HG02798 (cell line): ENCODE measurements at regions not wholly inside any gene's neighbourhood (a gene's known extent, or its start where the extent isn't known, plus 50 kb on each side); places are given as distances from the start of the nearest gene placed in this dataset.
A peak's percentile ranks its signal among the peaks of the same experiment; 100 is the strongest.

Experiments
- ATAC-seq: cut with Tn5 transposase; IDR thresholded peaks from one replicate; pipeline ENCODE4 v1.9.1; 2021; ENCODE audit warnings: mild to moderate bottlenecking; ENCODE audit not compliant: unreplicated experiment, poor library complexity

GRCh38 chr3:25029820-25030219 is 398.2 kb upstream of the RARB start:
- no peak for ATAC-seq

- no peak for ATAC-seq
These were observed 395.7 kb upstream of the RARB start for GRCh38 chr3:25032344-25032743.

GRCh38 chr3:25033407-25034029 is 394.5 kb upstream of the RARB start:
- peak; percentile 81 for ATAC-seq

GRCh38 chr3:25035526-25035925 is 392.5 kb upstream of the RARB start:
- ATAC-seq = no peak

- no peak for ATAC-seq
These were observed 391.4 kb upstream of the RARB start for GRCh38 chr3:25036633-25037032.

GRCh38 chr3:25037049-25037547 is 391.0 kb upstream of the RARB start:
- no peak for ATAC-seq

GRCh38 chr3:25038271-25038670 is 389.8 kb upstream of the RARB start:
- no peak for ATAC-seq

GRCh38 chr3:25038922-25039321 is 389.1 kb upstream of the RARB start:
- peak; percentile 56 for ATAC-seq

GRCh38 chr3:25040748-25041147 is 387.3 kb upstream of the RARB start:
- no peak for ATAC-seq

- ATAC-seq = no peak
These were observed 386.0 kb upstream of the RARB start for GRCh38 chr3:25041871-25042584.

- ATAC-seq = no peak
These were observed 384.9 kb upstream of the RARB start for GRCh38 chr3:25043177-25043576.

GRCh38 chr3:25043749-25044148 is 384.3 kb upstream of the RARB start:
- no peak for ATAC-seq

- no peak for ATAC-seq
These were observed 383.0 kb upstream of the RARB start for GRCh38 chr3:25044762-25045710.

GRCh38 chr3:25046911-25047771 is 380.9 kb upstream of the RARB start:
- ATAC-seq = no peak

- no peak for ATAC-seq
These were observed 378.8 kb upstream of the RARB start for GRCh38 chr3:25049304-25049703.

GRCh38 chr3:25053360-25053759 is 374.7 kb upstream of the RARB start:
- ATAC-seq = no peak

- ATAC-seq = no peak
These were observed 371.9 kb upstream of the RARB start for GRCh38 chr3:25056036-25056755.

- no peak for ATAC-seq
These were observed 371.2 kb upstream of the RARB start for GRCh38 chr3:25056803-25057351.

- no peak for ATAC-seq
These were observed 370.7 kb upstream of the RARB start for GRCh38 chr3:25057379-25057778.
